CD4-positive, alpha-beta T cell treated with Interleukin-2 at 100 ng/mL for 4 hours (primary cell): ENCODE measurements at regions not wholly inside any gene's neighbourhood (a gene's known extent, or its start where the extent isn't known, plus 50 kb on each side); places are given as distances from the start of the nearest gene placed in this dataset.

ENCODE experiments used
- DNase-seq: peaks from one replicate; pipeline ENCODE4 v3.0.0-alpha.2; 2020; ENCODE audit warnings: low spot score

- no peak for DNase-seq
These were observed 269.7 kb downstream of the PRL start for GRCh38 chr6:22027040-22027725.

- no peak for DNase-seq
These were observed 268.3 kb downstream of the PRL start for GRCh38 chr6:22028403-22029090.

- no peak for DNase-seq
These were observed 267.7 kb downstream of the PRL start for GRCh38 chr6:22029171-22029570.

GRCh38 chr6:22030730-22031619, 265.9 kb downstream of the PRL start:
- DNase-seq = no peak

GRCh38 chr6:22035690-22036089, 261.1 kb downstream of the PRL start:
- no peak for DNase-seq

- DNase-seq = no peak
These were observed 260.6 kb downstream of the PRL start for GRCh38 chr6:22036275-22036674.

- no peak for DNase-seq
These were observed 260.1 kb downstream of the PRL start for GRCh38 chr6:22036699-22037098.

- no peak for DNase-seq
These were observed 254.9 kb downstream of the PRL start for GRCh38 chr6:22041797-22042480.

GRCh38 chr6:22042706-22043105, 254.1 kb downstream of the PRL start:
- no peak for DNase-seq

- DNase-seq = no peak
These were observed 253.4 kb downstream of the PRL start for GRCh38 chr6:22043284-22043962.

GRCh38 chr6:22045261-22045912, 251.4 kb downstream of the PRL start:
- no peak for DNase-seq

- no peak for DNase-seq
These were observed 247.8 kb downstream of the PRL start for GRCh38 chr6:22049002-22049401.

GRCh38 chr6:22053391-22053997, 243.3 kb downstream of the PRL start:
- no peak for DNase-seq

GRCh38 chr6:22056398-22056797, 240.4 kb downstream of the PRL start:
- no peak for DNase-seq

- DNase-seq = no peak
These were observed 238.9 kb downstream of the PRL start for GRCh38 chr6:22057962-22058361.

- DNase-seq = no peak
These were observed 237.7 kb downstream of the PRL start for GRCh38 chr6:22059126-22059525.

- no peak for DNase-seq
These were observed 236.9 kb downstream of the PRL start for GRCh38 chr6:22059946-22060345.

GRCh38 chr6:22062807-22063408, 233.9 kb downstream of the PRL start:
- DNase-seq = peak; percentile 6

GRCh38 chr6:22064558-22064957, 232.3 kb downstream of the PRL start:
- no peak for DNase-seq

- DNase-seq = no peak
These were observed 229.7 kb downstream of the PRL start for GRCh38 chr6:22067122-22067521.
